HG03521 (cell line): ENCODE measurements at regions not wholly inside any gene's neighbourhood (a gene's known extent, or its start where the extent isn't known, plus 50 kb on each side); places are given as distances from the start of the nearest gene placed in this dataset.

ENCODE experiments used
- ATAC-seq: cut with Tn5 transposase; IDR thresholded peaks from one replicate; pipeline ENCODE4 v1.9.1; 2021; ENCODE audit warnings: mild to moderate bottlenecking, moderate library complexity; ENCODE audit not compliant: unreplicated experiment

GRCh38 chr12:24071842-24072241, 122.4 kb upstream of the SOX5 start:
- no peak for ATAC-seq

- no peak for ATAC-seq
Observed at GRCh38 chr12:24069532-24070395, 120.3 kb upstream of the SOX5 start.

GRCh38 chr12:24066865-24067264, 117.4 kb upstream of the SOX5 start:
- no peak for ATAC-seq

- no peak for ATAC-seq
Observed at GRCh38 chr12:24066097-24066496, 116.6 kb upstream of the SOX5 start.

- no peak for ATAC-seq
Observed at GRCh38 chr12:24062642-24063245, 113.3 kb upstream of the SOX5 start.

- no peak for ATAC-seq
Observed at GRCh38 chr12:24060089-24060488, 110.6 kb upstream of the SOX5 start.

GRCh38 chr12:24057920-24058476, 108.5 kb upstream of the SOX5 start:
- no peak for ATAC-seq

GRCh38 chr12:24055747-24056146, 106.3 kb upstream of the SOX5 start:
- ATAC-seq = no peak

GRCh38 chr12:24054416-24054815, 104.9 kb upstream of the SOX5 start:
- no peak for ATAC-seq

- no peak for ATAC-seq
Observed at GRCh38 chr12:24049728-24050127, 100.3 kb upstream of the SOX5 start.

GRCh38 chr12:24049101-24049500, 99.6 kb upstream of the SOX5 start:
- no peak for ATAC-seq

- no peak for ATAC-seq
Observed at GRCh38 chr12:24048446-24048845, 99.0 kb upstream of the SOX5 start.

GRCh38 chr12:24047326-24047725, 97.9 kb upstream of the SOX5 start:
- ATAC-seq = no peak

- ATAC-seq = no peak
Observed at GRCh38 chr12:24045816-24046257, 96.4 kb upstream of the SOX5 start.

GRCh38 chr12:24044941-24045703, 95.7 kb upstream of the SOX5 start:
- no peak for ATAC-seq

GRCh38 chr12:24042651-24043050, 93.2 kb upstream of the SOX5 start:
- no peak for ATAC-seq

GRCh38 chr12:24039113-24039525, 89.6 kb upstream of the SOX5 start:
- no peak for ATAC-seq

- ATAC-seq = no peak
Observed at GRCh38 chr12:24038211-24038997, 88.9 kb upstream of the SOX5 start.

- no peak for ATAC-seq
Observed at GRCh38 chr12:24036438-24037216, 87.2 kb upstream of the SOX5 start.

GRCh38 chr12:24034894-24035293, 85.4 kb upstream of the SOX5 start:
- no peak for ATAC-seq
